Lower leg skin (tissue), 3 donors: ENCODE measurements at regions not wholly inside any gene's neighbourhood (a gene's known extent, or its start where the extent isn't known, plus 50 kb on each side); places are given as distances from the start of the nearest gene placed in this dataset.

Experiments used
- CTCF ChIP-seq, 3 donors: fragments of 450-650 bp; IDR thresholded peaks; one replicate each; pipeline ENCODE4 v1.5.1; 2016; ENCODE audit warnings: antibody characterized with exemption in 3 of 3, mild to moderate bottlenecking in 3 of 3, moderate library complexity in 2 of 3
- POLR2A ChIP-seq, 2 donors: fragments of 450-650 bp; IDR thresholded peaks; one replicate each; pipeline ENCODE4 v1.6.1; 2016 to 2017; ENCODE audit warnings: antibody characterized with exemption in 2 of 2, mild to moderate bottlenecking in 1 of 2, moderate library complexity in 1 of 2

- no peak for TF ChIP-seq CTCF (IDR thresholded peaks at IDR 0.05)
- TF ChIP-seq POLR2A (IDR thresholded peaks at IDR 0.05): no peak
Measured at GRCh38 chr5:42924226-42924625, 112.5 kb upstream of the SELENOP start.
